Caco-2 (cell line): ENCODE measurements at regions not wholly inside any gene's neighbourhood (a gene's known extent, or its start where the extent isn't known, plus 50 kb on each side); places are given as distances from the start of the nearest gene placed in this dataset.

ENCODE experiments used
- BruUV-seq: library from RNA; stranded (reverse); fragments of 400-500 nt; replicated peaks from 2 replicates; lab custom pipeline; 2021; lab: Mats Ljungman, UMichigan
- CTCF ChIA-PET: fragments of 300-600 bp; sonication (Branson Sonifier 250); formaldehyde crosslinking; loops from one replicate; lab custom pipeline; 2022; ENCODE audit warnings: antibody characterized with exemption; lab: Charles Lee
- POLR2A ChIA-PET: fragments of 300-600 bp; sonication (Branson Sonifier 250); formaldehyde crosslinking; loops from one replicate; lab custom pipeline; 2022; ENCODE audit warnings: antibody characterized with exemption; lab: Charles Lee
- DNase-seq, 2 experiments: peaks; one replicate each; pipeline versions ENCODE4 v3.0.0 to v3.0.0-alpha.2; 2020 to 2022
- H3K27me3 ChIP-seq: replicated peaks from 2 replicates; pipeline ENCODE4 v1.6.0; 2011; ENCODE audit warnings: low read length; ENCODE audit not compliant: control insufficient read depth, insufficient read depth
- H3K36me3 ChIP-seq: 2 replicates; pipeline ENCODE4 v1.5.1; 2011; ENCODE audit warnings: low read length; ENCODE audit not compliant: control insufficient read depth, insufficient read depth
- H3K4me1 ChIP-seq: fragments of 250-450 bp; sonication (Bioruptor Pico); 2 replicates; pipeline ENCODE4 v1.5.1; 2020; ENCODE audit warnings: mild to moderate bottlenecking
- H3K4me3 ChIP-seq: 2 replicates; pipeline ENCODE4 v1.5.1; 2011; ENCODE audit warnings: low read depth, mild to moderate bottlenecking, control low read depth, low read length
- H3K9me3 ChIP-seq: fragments of 250-450 bp; sonication (Bioruptor Pico); 2 replicates; pipeline ENCODE4 v1.5.1; 2020; ENCODE audit warnings: mild to moderate bottlenecking, moderate library complexity
- H3K27ac Mint-ChIP-seq: one replicate; pipeline ENCODE4 v1.8.0; 2022; ENCODE audit warnings: mixed read lengths; ENCODE audit not compliant: unreplicated experiment
- H3K27me3 Mint-ChIP-seq: one replicate; pipeline ENCODE4 v1.8.0; 2022; ENCODE audit warnings: mixed read lengths; ENCODE audit not compliant: insufficient read depth, unreplicated experiment
- H3K36me3 Mint-ChIP-seq: one replicate; pipeline ENCODE4 v1.8.0; 2022; ENCODE audit warnings: mild to moderate bottlenecking, mixed read lengths; ENCODE audit not compliant: insufficient read depth, unreplicated experiment
- H3K4me1 Mint-ChIP-seq: one replicate; pipeline ENCODE4 v1.8.0; 2022; ENCODE audit warnings: low read depth, mixed read lengths; ENCODE audit not compliant: unreplicated experiment
- H3K4me3 Mint-ChIP-seq: one replicate; pipeline ENCODE4 v1.8.0; 2022; ENCODE audit warnings: mild to moderate bottlenecking, moderate library complexity, mixed read lengths; ENCODE audit not compliant: unreplicated experiment
- H3K9me3 Mint-ChIP-seq: one replicate; pipeline ENCODE4 v1.8.0; 2022; ENCODE audit warnings: mixed read lengths; ENCODE audit not compliant: unreplicated experiment
- CTCF ChIP-seq, 2 experiments: fragments of 200-600 bp in 1 of 2; IDR thresholded peaks; 1 replicate in 1 of 2; 2 replicates in 1 of 2; pipeline versions ENCODE4 v1.5.1 to v1.8.0; 2011 to 2022; ENCODE audit warnings: antibody characterized with exemption in 1 of 2, control low read depth in 1 of 2, inconsistent platforms in 1 of 2, low read depth in 1 of 2, low read length in 1 of 2, mild to moderate bottlenecking in 1 of 2, moderate library complexity in 1 of 2; ENCODE audit not compliant: insufficient read depth in 1 of 2, severe bottlenecking in 1 of 2, unreplicated experiment in 1 of 2
- intact Hi-C: fragments of 100-400 bp; cut with micrococcal nuclease; formaldehyde crosslinking; loops from one replicate; pipeline ENCODE4 v1.10.0; 2022; ENCODE audit not compliant: unreplicated experiment

DNA sequence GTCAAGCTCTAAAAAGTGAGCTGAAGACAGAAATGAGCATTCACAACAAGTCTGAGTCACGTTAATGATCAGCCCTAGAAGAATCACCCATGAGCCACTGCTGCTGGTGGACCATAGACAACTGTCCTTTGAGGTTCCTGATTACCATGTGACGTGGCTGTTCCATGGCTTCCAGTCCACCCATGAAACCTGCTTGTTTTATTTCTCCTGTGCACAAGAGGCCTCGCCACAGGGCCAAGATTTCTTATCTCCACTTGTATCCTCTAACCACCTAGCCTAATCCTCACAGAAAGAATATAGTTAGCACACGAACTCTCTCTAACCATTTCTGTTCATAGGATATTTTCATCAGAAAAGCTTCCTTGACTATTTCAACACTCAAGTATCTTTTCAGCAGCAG, 242.7 kb downstream of the MREG start:
- DNase-seq, result no peak
- Histone ChIP-seq H3K4me1 (peaks cover 35% of the 10 kb centered on the region), H3K27me3 (no peaks in the 10 kb centered on the region), H3K9me3 (peaks cover 7% of the 10 kb centered on the region; the same call in 1 of the 2 replicates), H3K36me3 (no peaks in the 10 kb centered on the region), H3K4me3 (no peak overlapping the region)
- intact Hi-C loops, result loop anchor here (5.0 kb wide), 1 partner anchor 153 kb away; no protein-coding TSS in a partner anchor
- BruUV-seq, result no TSS peak
- Mint-ChIP-seq H3K36me3 (no peaks in the 10 kb centered on the region), H3K4me3 (no peak overlapping the region), H3K4me1 (peaks cover 32% of the 10 kb centered on the region), H3K9me3 (peaks cover 36% of the 10 kb centered on the region), H3K27me3 (no peaks in the 10 kb centered on the region), H3K27ac (peak overlapping the region; percentile 83)
- no peak for TF ChIP-seq CTCF (IDR thresholded peaks at IDR 0.05; ENCODE audit: insufficient read depth in 1 of 2, low read depth in 1 of 2, low read length in 1 of 2, severe bottlenecking in 1 of 2, unreplicated experiment in 1 of 2)
- ChIA-PET CTCF (interaction anchor here (0.5 kb wide), 1 partner anchor 328 kb away, joined by 4 read pairs; no protein-coding TSS in a partner anchor), POLR2A (no interaction called here)

DNA sequence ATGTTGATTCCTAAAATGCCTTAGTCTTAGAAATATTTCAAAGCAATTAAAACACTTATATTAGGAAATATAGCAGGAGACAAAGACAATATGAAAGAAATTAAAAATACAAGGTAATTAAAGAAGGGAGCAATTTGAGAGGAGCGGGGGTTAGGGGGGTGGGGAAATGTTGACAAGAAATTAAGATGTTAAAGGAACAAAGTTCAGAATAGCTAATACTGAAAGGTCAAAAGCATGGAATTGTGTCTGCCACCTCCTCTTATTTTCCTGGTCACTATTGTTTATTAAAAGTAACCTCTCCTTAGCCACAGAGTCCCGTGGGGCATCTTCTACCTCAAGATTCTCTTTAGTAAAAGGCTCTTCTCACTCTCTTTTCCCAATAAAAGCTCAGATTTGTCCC, 244.1 kb downstream of the MREG start:
- Mint-ChIP-seq H3K27ac (no peak overlapping the region), H3K36me3 (no peaks in the 10 kb centered on the region), H3K4me3 (no peak overlapping the region), H3K4me1 (peaks cover 32% of the 10 kb centered on the region), H3K27me3 (no peaks in the 10 kb centered on the region), H3K9me3 (peaks cover 28% of the 10 kb centered on the region)
- CTCF ChIA-PET, result no interaction called here
- Histone ChIP-seq H3K27me3 (no peaks in the 10 kb centered on the region), H3K36me3 (no peaks in the 10 kb centered on the region), H3K4me1 (peaks cover 35% of the 10 kb centered on the region), H3K4me3 (no peak overlapping the region), H3K9me3 (peaks cover 13% of the 10 kb centered on the region)
- POLR2A ChIA-PET, result no interaction called here
- intact Hi-C loops, result no loop called here
- BruUV-seq, result no TSS peak
- no peak for TF ChIP-seq CTCF (IDR thresholded peaks at IDR 0.05; ENCODE audit: insufficient read depth in 1 of 2, low read depth in 1 of 2, low read length in 1 of 2, severe bottlenecking in 1 of 2, unreplicated experiment in 1 of 2)
- no peak for DNase-seq

DNA sequence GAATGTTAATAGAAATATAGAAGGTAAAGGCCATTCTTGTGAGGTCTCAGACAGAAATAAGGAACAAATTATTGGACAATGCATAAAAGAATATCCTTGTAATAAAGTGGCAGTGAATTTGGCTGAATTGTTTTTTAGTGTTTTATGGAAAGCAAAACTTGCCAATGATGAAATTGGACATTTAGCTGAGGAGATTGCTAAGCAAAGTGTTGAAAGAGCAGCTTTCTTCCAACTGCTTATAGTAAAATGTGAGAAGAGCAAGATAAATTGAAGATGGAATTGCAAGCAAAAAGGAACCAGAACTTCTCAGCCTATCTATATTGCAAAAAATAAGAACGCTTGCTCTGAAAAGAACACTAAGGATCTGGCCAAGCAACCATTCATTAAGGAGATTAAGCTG, 245.7 kb downstream of the MREG start:
- POLR2A ChIA-PET, result no interaction called here
- H3K27ac Mint-ChIP-seq, result no peak overlapping the region
- H3K36me3 Mint-ChIP-seq, result no peaks in the 10 kb centered on the region
- peaks cover 28% of the 10 kb centered on the region for H3K9me3 Mint-ChIP-seq
- Histone ChIP-seq H3K36me3 (no peaks in the 10 kb centered on the region), H3K27me3 (no peaks in the 10 kb centered on the region), H3K4me3 (no peak overlapping the region), H3K9me3 (peaks cover 13% of the 10 kb centered on the region), H3K4me1 (peaks cover 24% of the 10 kb centered on the region)
- TF ChIP-seq CTCF (IDR thresholded peaks at IDR 0.05; ENCODE audit: insufficient read depth in 1 of 2, low read depth in 1 of 2, low read length in 1 of 2, severe bottlenecking in 1 of 2, unreplicated experiment in 1 of 2), result no peak
- no peak for DNase-seq
- CTCF ChIA-PET, result no interaction called here
- intact Hi-C loops, result no loop called here
- no peaks in the 10 kb centered on the region for H3K27me3 Mint-ChIP-seq
- no TSS peak for BruUV-seq
- H3K4me3 Mint-ChIP-seq, result no peak overlapping the region
- peaks cover 23% of the 10 kb centered on the region for H3K4me1 Mint-ChIP-seq
